GM12865 (cell line): ENCODE measurements at regions not wholly inside any gene's neighbourhood (a gene's known extent, or its start where the extent isn't known, plus 50 kb on each side); places are given as distances from the start of the nearest gene placed in this dataset.

Experiments
- DNase-seq: peaks from one replicate; pipeline ENCODE4 v3.0.0; 2010; ENCODE audit warnings: low read depth
- H3K4me3 ChIP-seq: 2 replicates; pipeline ENCODE4 v1.5.1; 2011; ENCODE audit warnings: mild to moderate bottlenecking, low read depth, low read length, control low read depth
- TF ChIP-seq, protein P1 (sequence below): IDR thresholded peaks from 2 replicates; pipeline ENCODE4 v1.5.1; 2011; ENCODE audit warnings: low read length, control low read depth, low read depth, inconsistent platforms; ENCODE audit not compliant: insufficient read depth; ENCODE audit errors: missing control alignments

DNA sequence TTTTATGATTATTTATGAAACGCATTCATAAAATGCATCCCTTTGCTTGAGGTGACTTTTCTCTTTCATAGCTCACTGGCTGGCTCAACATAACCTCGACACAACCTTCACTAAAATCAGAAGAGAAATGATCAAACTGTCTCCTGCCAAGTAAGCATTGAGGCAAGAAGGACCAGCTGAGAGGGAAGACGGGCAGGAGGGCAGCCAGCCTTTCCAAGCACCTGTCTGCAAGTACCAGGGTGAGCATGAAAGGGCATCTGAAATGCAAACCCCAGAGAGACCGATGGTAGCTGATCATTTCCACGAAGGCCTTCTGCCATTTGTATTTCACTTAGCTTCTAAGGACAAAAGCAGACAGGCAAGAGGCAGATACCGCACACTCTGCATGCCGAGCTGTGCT, 52.1 kb upstream of the RPH3AL start:
- TF ChIP-seq, protein P1, sequence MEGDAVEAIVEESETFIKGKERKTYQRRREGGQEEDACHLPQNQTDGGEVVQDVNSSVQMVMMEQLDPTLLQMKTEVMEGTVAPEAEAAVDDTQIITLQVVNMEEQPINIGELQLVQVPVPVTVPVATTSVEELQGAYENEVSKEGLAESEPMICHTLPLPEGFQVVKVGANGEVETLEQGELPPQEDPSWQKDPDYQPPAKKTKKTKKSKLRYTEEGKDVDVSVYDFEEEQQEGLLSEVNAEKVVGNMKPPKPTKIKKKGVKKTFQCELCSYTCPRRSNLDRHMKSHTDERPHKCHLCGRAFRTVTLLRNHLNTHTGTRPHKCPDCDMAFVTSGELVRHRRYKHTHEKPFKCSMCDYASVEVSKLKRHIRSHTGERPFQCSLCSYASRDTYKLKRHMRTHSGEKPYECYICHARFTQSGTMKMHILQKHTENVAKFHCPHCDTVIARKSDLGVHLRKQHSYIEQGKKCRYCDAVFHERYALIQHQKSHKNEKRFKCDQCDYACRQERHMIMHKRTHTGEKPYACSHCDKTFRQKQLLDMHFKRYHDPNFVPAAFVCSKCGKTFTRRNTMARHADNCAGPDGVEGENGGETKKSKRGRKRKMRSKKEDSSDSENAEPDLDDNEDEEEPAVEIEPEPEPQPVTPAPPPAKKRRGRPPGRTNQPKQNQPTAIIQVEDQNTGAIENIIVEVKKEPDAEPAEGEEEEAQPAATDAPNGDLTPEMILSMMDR, result no peak
- no peak for DNase-seq
- H3K4me3 ChIP-seq, result no peak overlapping the region
